ENCODE measurements at regions not wholly inside any gene's neighbourhood (a gene's known extent, or its start where the extent isn't known, plus 50 kb on each side); places are given as distances from the start of the nearest gene placed in this dataset.

DNA sequence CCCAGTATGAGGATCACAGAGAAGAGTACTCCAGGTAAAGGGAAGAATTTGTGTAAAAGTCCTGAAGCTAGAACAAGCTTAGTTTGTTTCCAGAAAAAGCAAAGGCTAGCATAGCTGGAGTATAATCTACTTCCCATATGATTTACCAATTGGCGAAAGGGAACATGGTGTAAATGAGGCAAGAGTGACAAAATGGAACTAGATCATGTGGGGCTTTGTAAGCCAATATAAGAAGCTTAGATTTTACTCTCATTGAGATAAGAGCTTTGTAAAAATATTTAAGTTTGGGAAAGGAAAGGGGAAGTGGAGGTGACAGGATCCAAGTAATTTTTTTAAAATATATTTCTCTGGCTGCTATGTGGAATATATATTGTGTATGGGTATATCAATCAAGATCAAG is 234.9 kb downstream of the KCTD12 start:
- no peak for DNase-seq
- Mint-ChIP-seq H3K27ac (no peak overlapping the region), H3K4me3 (no peak overlapping the region), H3K9me3 (peaks cover 4% of the 10 kb centered on the region; the same call in 1 of the 2 replicates), H3K27me3 (ENCODE audit: insufficient read depth) (peaks cover 8% of the 10 kb centered on the region), H3K4me1 (ENCODE audit: low read depth) (peaks cover 19% of the 10 kb centered on the region), H3K36me3 (ENCODE audit: low read depth) (no peaks in the 10 kb centered on the region)
- TF ChIP-seq, protein P1, sequence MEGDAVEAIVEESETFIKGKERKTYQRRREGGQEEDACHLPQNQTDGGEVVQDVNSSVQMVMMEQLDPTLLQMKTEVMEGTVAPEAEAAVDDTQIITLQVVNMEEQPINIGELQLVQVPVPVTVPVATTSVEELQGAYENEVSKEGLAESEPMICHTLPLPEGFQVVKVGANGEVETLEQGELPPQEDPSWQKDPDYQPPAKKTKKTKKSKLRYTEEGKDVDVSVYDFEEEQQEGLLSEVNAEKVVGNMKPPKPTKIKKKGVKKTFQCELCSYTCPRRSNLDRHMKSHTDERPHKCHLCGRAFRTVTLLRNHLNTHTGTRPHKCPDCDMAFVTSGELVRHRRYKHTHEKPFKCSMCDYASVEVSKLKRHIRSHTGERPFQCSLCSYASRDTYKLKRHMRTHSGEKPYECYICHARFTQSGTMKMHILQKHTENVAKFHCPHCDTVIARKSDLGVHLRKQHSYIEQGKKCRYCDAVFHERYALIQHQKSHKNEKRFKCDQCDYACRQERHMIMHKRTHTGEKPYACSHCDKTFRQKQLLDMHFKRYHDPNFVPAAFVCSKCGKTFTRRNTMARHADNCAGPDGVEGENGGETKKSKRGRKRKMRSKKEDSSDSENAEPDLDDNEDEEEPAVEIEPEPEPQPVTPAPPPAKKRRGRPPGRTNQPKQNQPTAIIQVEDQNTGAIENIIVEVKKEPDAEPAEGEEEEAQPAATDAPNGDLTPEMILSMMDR (IDR thresholded peaks at IDR 0.05) = no peak

DNA sequence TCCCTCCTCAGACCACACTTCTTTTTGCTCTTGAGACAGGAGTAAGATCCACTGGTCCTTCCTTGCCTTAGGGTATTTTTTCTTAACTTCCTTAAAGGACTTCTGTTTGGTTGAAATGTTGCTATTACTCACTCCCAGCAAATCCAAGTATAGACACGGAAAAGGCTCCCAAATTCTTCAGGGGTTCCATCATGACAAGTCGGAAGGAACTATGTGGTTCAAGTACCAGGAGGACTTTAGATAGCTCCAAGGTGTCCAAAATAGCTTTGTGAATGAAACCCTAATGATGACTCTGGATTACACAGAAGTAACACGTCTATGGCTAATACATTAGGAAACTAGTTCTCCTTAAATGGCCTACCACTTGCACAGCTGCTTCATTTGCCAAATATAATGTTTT is 238.7 kb downstream of the KCTD12 start:
- Mint-ChIP-seq H3K9me3 (peaks cover 4% of the 10 kb centered on the region; the same call in 1 of the 2 replicates), H3K4me3 (no peak overlapping the region; the same call in 1 of the 2 replicates), H3K27me3 (ENCODE audit: insufficient read depth) (peaks cover 4% of the 10 kb centered on the region), H3K4me1 (ENCODE audit: low read depth) (peaks cover 19% of the 10 kb centered on the region), H3K27ac (no peak overlapping the region), H3K36me3 (ENCODE audit: low read depth) (no peaks in the 10 kb centered on the region)
- TF ChIP-seq, protein P1 (IDR thresholded peaks at IDR 0.05) = no peak
- DNase-seq = peak; percentile 65

DNA sequence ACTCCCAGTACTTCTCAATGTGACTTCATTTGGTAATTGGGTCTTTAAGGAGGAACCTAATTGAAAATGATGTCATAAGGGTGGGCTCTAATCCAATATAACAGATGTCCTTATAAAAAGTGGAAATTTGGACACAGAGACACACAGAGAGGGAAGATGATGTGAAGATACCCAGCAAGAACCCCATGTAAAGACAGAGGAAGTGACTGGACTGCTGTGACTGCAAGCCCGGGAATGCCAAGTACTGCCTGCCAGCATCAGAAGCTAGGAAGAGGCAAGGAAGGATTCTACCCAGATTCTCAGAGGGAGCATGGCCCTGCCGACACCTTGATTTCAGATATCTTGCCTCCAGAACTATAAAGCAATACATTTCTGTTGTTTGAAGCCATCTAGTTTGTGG is 239.3 kb downstream of the KCTD12 start:
- Mint-ChIP-seq H3K36me3 (ENCODE audit: low read depth) (no peaks in the 10 kb centered on the region), H3K4me1 (ENCODE audit: low read depth) (peaks cover 19% of the 10 kb centered on the region), H3K9me3 (peaks cover 4% of the 10 kb centered on the region; the same call in 1 of the 2 replicates), H3K27me3 (ENCODE audit: insufficient read depth) (peaks cover 4% of the 10 kb centered on the region), H3K27ac (no peak overlapping the region), H3K4me3 (no peak overlapping the region)
- TF ChIP-seq, protein P1 (IDR thresholded peaks at IDR 0.05) = no peak
- peak; percentile 38 for DNase-seq

DNA sequence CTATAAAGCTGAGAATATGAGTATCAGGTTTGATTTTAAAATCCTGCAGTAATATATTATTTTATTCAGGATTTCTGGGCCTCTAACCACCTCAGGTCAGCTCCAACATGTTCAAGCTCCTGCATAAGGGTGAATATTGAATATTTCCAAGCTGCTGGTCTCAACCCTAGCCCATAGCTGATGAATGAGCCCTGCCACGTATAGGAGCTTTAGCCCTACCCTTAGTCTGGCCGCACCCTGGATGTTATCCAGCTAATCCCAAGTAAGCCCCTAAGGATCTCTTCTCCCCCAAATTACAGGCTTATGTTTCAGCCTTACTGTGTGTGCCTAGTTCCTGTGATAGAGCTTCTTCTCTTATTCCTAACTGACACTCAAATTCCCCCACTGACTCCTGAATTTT is 240.6 kb downstream of the KCTD12 start:
- TF ChIP-seq, protein P1 (IDR thresholded peaks at IDR 0.05) = no peak
- Mint-ChIP-seq H3K27me3 (ENCODE audit: insufficient read depth) (peaks cover 1% of the 10 kb centered on the region; the same call in 1 of the 2 replicates), H3K4me3 (no peak overlapping the region), H3K27ac (no peak overlapping the region), H3K36me3 (ENCODE audit: low read depth) (no peaks in the 10 kb centered on the region), H3K9me3 (peaks cover 4% of the 10 kb centered on the region; the same call in 1 of the 2 replicates), H3K4me1 (ENCODE audit: low read depth) (peaks cover 19% of the 10 kb centered on the region)
- no peak for DNase-seq

DNA sequence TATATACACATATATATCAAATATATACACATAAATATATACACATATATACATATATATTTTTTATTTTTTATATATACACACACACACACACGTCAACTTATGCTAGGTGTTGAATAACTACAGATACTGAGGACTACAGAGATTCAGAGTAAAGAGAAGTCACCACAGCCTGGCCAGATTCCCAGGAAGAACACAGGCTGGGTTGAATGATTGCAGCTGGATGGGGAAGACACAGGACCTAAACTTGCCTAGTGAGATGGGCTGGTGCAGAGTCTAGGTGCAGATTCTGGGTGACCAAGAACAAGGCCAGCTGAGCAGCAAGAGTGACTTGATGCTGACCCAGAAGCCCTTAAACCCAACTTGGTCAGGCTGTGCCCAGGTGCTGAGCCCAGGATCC is 241.3 kb downstream of the KCTD12 start:
- DNase-seq = no peak
- Mint-ChIP-seq H3K9me3 (peaks cover 4% of the 10 kb centered on the region; the same call in 1 of the 2 replicates), H3K27ac (no peak overlapping the region), H3K4me1 (ENCODE audit: low read depth) (peaks cover 19% of the 10 kb centered on the region), H3K4me3 (no peak overlapping the region), H3K27me3 (ENCODE audit: insufficient read depth) (peaks cover 1% of the 10 kb centered on the region; the same call in 1 of the 2 replicates), H3K36me3 (ENCODE audit: low read depth) (no peaks in the 10 kb centered on the region)
- TF ChIP-seq, protein P1 (IDR thresholded peaks at IDR 0.05) = no peak

DNA sequence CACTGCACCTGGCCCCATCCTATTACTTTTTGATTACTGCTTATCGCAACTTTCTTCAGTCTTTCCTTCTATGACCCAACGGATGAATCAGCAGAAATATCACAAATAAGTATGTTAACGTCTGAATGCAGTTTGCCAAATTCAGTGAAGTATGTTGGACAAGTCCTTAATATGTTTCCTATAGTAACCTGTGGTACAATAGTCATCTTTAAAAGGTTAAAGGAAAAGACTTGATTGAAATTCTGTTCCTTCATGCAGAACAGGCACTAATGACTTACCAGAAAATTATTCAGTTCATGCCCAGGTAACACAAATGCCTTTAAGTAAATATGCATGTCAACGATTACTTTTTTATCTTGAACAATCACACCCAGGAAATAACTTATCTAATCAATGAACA is 242.6 kb downstream of the KCTD12 start:
- TF ChIP-seq, protein P1 (IDR thresholded peaks at IDR 0.05) = no peak
- Mint-ChIP-seq H3K36me3 (ENCODE audit: low read depth) (no peaks in the 10 kb centered on the region), H3K4me1 (ENCODE audit: low read depth) (peaks cover 26% of the 10 kb centered on the region), H3K4me3 (no peak overlapping the region), H3K27me3 (ENCODE audit: insufficient read depth) (peaks cover 1% of the 10 kb centered on the region), H3K9me3 (no peaks in the 10 kb centered on the region), H3K27ac (no peak overlapping the region)
- DNase-seq = no peak
